RWPE2 (cell line): ENCODE measurements at regions not wholly inside any gene's neighbourhood (a gene's known extent, or its start where the extent isn't known, plus 50 kb on each side); places are given as distances from the start of the nearest gene placed in this dataset.

Experiments
- ATAC-seq: fragments of 200-7000 bp; cut with Tn5 transposase; 3 replicates; pipeline ENCODE4 v1.9.1; 2021; ENCODE audit warnings: low read depth
- DNase-seq: peaks from one replicate; pipeline ENCODE4 v3.0.0-alpha.2; 2020; ENCODE audit warnings: low spot score
- H3K27ac ChIP-seq: fragments of 450-650 bp; 2 replicates; pipeline ENCODE4 v1.5.1; 2017; ENCODE audit warnings: mild to moderate bottlenecking; ENCODE audit not compliant: poor library complexity, severe bottlenecking
- H3K27me3 ChIP-seq: fragments of 250-450 bp; sonication (Bioruptor Pico); 2 replicates; pipeline ENCODE4 v1.5.1; 2021; ENCODE audit warnings: mild to moderate bottlenecking, moderate library complexity; ENCODE audit not compliant: insufficient read depth, poor library complexity, severe bottlenecking
- H3K36me3 ChIP-seq: fragments of 250-450 bp; sonication (Bioruptor Pico); 2 replicates; pipeline ENCODE4 v1.5.1; 2020; ENCODE audit warnings: low read depth, mild to moderate bottlenecking, moderate library complexity
- H3K4me1 ChIP-seq: fragments of 250-450 bp; sonication (Bioruptor Pico); 2 replicates; pipeline ENCODE4 v1.5.1; 2021; ENCODE audit warnings: mild to moderate bottlenecking, moderate library complexity; ENCODE audit not compliant: insufficient read depth, poor library complexity, severe bottlenecking
- H3K4me3 ChIP-seq: fragments of 250-450 bp; sonication (Bioruptor Pico); 2 replicates; pipeline ENCODE4 v1.5.1; 2021; ENCODE audit warnings: mild to moderate bottlenecking, moderate library complexity; ENCODE audit not compliant: severe bottlenecking
- H3K9me3 ChIP-seq: fragments of 250-450 bp; sonication (Bioruptor Pico); 2 replicates; pipeline ENCODE4 v1.5.1; 2021; ENCODE audit warnings: mild to moderate bottlenecking, moderate library complexity; ENCODE audit not compliant: severe bottlenecking
- CTCF ChIP-seq: fragments of 450-650 bp; IDR thresholded peaks from one replicate; pipeline ENCODE4 v1.5.1; 2017; ENCODE audit warnings: mild to moderate bottlenecking, moderate library complexity; ENCODE audit not compliant: poor library complexity, severe bottlenecking

DNA sequence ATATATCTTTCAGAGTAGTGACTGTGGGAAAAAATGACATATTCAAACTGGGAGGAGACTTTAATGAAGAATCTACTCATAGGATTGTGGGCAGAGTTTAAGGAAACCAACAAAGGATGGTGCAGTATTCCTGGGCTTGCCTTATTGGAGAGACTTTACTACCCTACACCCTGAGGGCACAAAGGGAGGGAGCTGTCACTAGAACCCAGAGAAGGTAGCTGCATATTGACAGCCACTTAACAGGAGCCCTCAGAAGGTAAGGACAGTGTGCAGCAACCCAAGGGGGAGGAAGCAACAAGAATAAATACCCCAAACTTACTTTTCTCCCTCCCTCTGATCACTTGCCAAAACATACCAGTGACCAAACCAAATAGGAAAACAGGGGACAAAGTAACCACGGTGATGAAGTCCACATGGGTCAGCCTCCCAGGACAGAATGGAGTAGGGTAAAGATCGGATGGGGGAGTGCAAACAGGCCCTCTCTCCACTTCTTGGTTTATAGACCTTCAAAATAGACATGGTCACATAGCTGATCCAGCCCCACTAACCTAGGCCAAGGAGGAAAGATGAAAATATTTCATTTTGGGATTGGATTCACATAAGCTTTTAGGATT is 121.8 kb upstream of the SESN3 start:
- no peaks in the 10 kb centered on the region for H3K36me3 ChIP-seq
- no peak for TF ChIP-seq CTCF
- no peak overlapping the region for H3K4me3 ChIP-seq
- ATAC-seq, result no peak
- H3K27ac ChIP-seq, result no peak overlapping the region
- no peaks in the 10 kb centered on the region for H3K27me3 ChIP-seq
- H3K4me1 ChIP-seq, result no peaks in the 10 kb centered on the region
- no peaks in the 10 kb centered on the region for H3K9me3 ChIP-seq
- DNase-seq, result no peak

DNA sequence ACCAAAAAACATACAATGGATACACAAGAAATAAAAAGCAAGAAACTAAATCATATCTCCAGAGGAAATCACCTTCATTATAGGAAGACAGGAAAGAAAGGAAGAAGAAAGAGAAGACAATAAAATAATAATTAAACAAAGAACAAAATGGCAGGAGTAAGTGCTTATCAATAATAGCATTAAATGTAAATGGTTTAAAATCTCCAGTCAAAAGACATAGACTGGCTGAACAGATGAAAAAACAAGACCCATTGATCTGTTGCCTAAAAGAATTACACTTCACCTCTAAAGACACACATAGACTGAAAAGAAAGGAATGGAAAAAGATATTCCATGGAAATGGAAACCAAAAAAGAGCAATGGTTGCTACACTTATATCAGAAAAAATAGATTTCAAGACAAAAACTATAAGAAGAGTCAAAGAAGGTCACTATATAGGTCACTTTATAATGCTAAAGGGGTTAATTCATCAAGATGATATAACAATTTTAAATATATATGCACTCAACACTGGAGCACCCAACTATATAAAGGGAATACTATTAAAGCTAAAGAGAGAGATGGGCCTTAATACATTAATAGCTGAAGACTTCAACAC is 118.4 kb upstream of the SESN3 start:
- no peak overlapping the region for H3K27ac ChIP-seq
- no peaks in the 10 kb centered on the region for H3K27me3 ChIP-seq
- DNase-seq (no peak), ATAC-seq (no peak)
- no peak for TF ChIP-seq CTCF
- no peaks in the 10 kb centered on the region for H3K36me3 ChIP-seq
- H3K9me3 ChIP-seq, result no peaks in the 10 kb centered on the region
- H3K4me3 ChIP-seq, result no peak overlapping the region
- no peaks in the 10 kb centered on the region for H3K4me1 ChIP-seq

- no peaks in the 10 kb centered on the region for H3K4me1 ChIP-seq
These were observed 115.3 kb upstream of the SESN3 start for GRCh38 chr11:95346265-95346664.

GRCh38 chr11:95345651-95346050 is 114.6 kb upstream of the SESN3 start:
- H3K27me3 ChIP-seq, result no peaks in the 10 kb centered on the region

More at GRCh38 chr11:95346265-95346664, 115.3 kb upstream of the SESN3 start:
- DNase-seq (no peak), ATAC-seq (no peak)
- Histone ChIP-seq H3K36me3 (no peaks in the 10 kb centered on the region), H3K4me3 (no peak overlapping the region), H3K9me3 (no peaks in the 10 kb centered on the region), H3K27ac (no peak overlapping the region), H3K27me3 (no peaks in the 10 kb centered on the region)
- TF ChIP-seq CTCF, result no peak

More at GRCh38 chr11:95345651-95346050, 114.6 kb upstream of the SESN3 start:
- TF ChIP-seq CTCF, result no peak
- H3K27ac ChIP-seq, result no peak overlapping the region
- ATAC-seq (no peak), DNase-seq (no peak)
- H3K4me3 ChIP-seq, result no peak overlapping the region
- no peaks in the 10 kb centered on the region for H3K4me1 ChIP-seq
- no peaks in the 10 kb centered on the region for H3K9me3 ChIP-seq
- H3K36me3 ChIP-seq, result no peaks in the 10 kb centered on the region
